Thyroid gland (tissue), 4 donors: ENCODE measurements at regions not wholly inside any gene's neighbourhood (a gene's known extent, or its start where the extent isn't known, plus 50 kb on each side); places are given as distances from the start of the nearest gene placed in this dataset.

Experiments
- POLR2A ChIP-seq, 2 donors: fragments of 450-650 bp; IDR thresholded peaks; one replicate each; pipeline ENCODE4 v1.6.1; 2017; ENCODE audit warnings: antibody characterized with exemption in 2 of 2, mild to moderate bottlenecking in 2 of 2, moderate library complexity in 1 of 2
- TF ChIP-seq, protein P1 (sequence below), 6 experiments: fragments of 200-600 bp in 3 of 6; fragments of 450-650 bp in 3 of 6; sonication (generic) in 3 of 6; IDR thresholded peaks; one replicate each; pipeline ENCODE4 v1.5.1; 2016 to 2019; ENCODE audit warnings: antibody characterized with exemption in 6 of 6, mild to moderate bottlenecking in 2 of 6, inconsistent platforms in 1 of 6, moderate library complexity in 1 of 6

GRCh38 chr1:18554099-18554498, 73.4 kb downstream of the KLHDC7A start:
- TF ChIP-seq, protein P1, sequence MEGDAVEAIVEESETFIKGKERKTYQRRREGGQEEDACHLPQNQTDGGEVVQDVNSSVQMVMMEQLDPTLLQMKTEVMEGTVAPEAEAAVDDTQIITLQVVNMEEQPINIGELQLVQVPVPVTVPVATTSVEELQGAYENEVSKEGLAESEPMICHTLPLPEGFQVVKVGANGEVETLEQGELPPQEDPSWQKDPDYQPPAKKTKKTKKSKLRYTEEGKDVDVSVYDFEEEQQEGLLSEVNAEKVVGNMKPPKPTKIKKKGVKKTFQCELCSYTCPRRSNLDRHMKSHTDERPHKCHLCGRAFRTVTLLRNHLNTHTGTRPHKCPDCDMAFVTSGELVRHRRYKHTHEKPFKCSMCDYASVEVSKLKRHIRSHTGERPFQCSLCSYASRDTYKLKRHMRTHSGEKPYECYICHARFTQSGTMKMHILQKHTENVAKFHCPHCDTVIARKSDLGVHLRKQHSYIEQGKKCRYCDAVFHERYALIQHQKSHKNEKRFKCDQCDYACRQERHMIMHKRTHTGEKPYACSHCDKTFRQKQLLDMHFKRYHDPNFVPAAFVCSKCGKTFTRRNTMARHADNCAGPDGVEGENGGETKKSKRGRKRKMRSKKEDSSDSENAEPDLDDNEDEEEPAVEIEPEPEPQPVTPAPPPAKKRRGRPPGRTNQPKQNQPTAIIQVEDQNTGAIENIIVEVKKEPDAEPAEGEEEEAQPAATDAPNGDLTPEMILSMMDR (IDR thresholded peaks at IDR 0.05), result no peak
- TF ChIP-seq POLR2A (IDR thresholded peaks at IDR 0.05), result no peak
